Peyer's patch (tissue), 4 donors: ENCODE measurements at regions not wholly inside any gene's neighbourhood (a gene's known extent, or its start where the extent isn't known, plus 50 kb on each side); places are given as distances from the start of the nearest gene placed in this dataset.
A peak's percentile ranks its signal among the peaks of the same experiment; 100 is the strongest.

Source experiments
- DNase-seq, 3 donors: peaks; one replicate each; pipeline ENCODE4 v3.0.0-alpha.2; 2017 to 2019
- H3K27ac ChIP-seq, 4 donors: fragments of 200-600 bp; sonication (generic); one replicate each; pipeline ENCODE4 v1.5.1; 2016 to 2019
- H3K27me3 ChIP-seq, 2 donors: fragments of 200-600 bp; sonication (generic); one replicate each; pipeline ENCODE4 v1.5.1; 2019
- H3K36me3 ChIP-seq, 3 donors: fragments of 200-600 bp; sonication (generic); one replicate each; pipeline ENCODE4 v1.5.1; 2016 to 2019
- H3K4me1 ChIP-seq, 4 donors: fragments of 200-600 bp; sonication (generic); one replicate each; pipeline ENCODE4 v1.5.1; 2016 to 2019
- H3K4me3 ChIP-seq, 4 donors: fragments of 200-600 bp; sonication (generic); 1 replicate in 3 of 4; 2 replicates in 1 of 4; pipeline ENCODE4 v1.5.1; 2016 to 2019; ENCODE audit warnings: mild to moderate bottlenecking in 1 of 4
- H3K9me3 ChIP-seq, 4 donors: fragments of 200-600 bp; sonication (generic); one replicate each; pipeline ENCODE4 v1.5.1; 2016 to 2019; ENCODE audit warnings: mild to moderate bottlenecking in 1 of 4
- POLR2A ChIP-seq, 2 donors: fragments of 450-650 bp; IDR thresholded peaks; one replicate each; pipeline ENCODE4 v1.5.1; 2017; ENCODE audit warnings: antibody characterized with exemption in 2 of 2, mild to moderate bottlenecking in 2 of 2, moderate library complexity in 2 of 2
- TF ChIP-seq, protein P1 (sequence below), 6 experiments: fragments of 450-650 bp in 4 of 6; fragments of 200-600 bp in 2 of 6; sonication (generic) in 1 of 6; IDR thresholded peaks; one replicate each; pipeline ENCODE4 v1.5.1; 2017 to 2019; ENCODE audit warnings: antibody characterized with exemption in 6 of 6, mild to moderate bottlenecking in 3 of 6, moderate library complexity in 1 of 6

- DNase-seq, result no peak
- Histone ChIP-seq H3K4me1 (no peaks in the 10 kb centered on the region), H3K36me3 (no peaks in the 10 kb centered on the region), H3K27ac (no peak overlapping the region), H3K27me3 (no peaks in the 10 kb centered on the region), H3K4me3 (no peak overlapping the region), H3K9me3 (peaks cover 0 to 6% (median 0%) of the 10 kb centered on the region in 4 donors)
- no peak for TF ChIP-seq POLR2A (IDR thresholded peaks at IDR 0.05)
Measured at GRCh38 chr9:16236311-16236710, 634.2 kb downstream of the BNC2 start.

- DNase-seq, result no peak
- TF ChIP-seq, protein P1, sequence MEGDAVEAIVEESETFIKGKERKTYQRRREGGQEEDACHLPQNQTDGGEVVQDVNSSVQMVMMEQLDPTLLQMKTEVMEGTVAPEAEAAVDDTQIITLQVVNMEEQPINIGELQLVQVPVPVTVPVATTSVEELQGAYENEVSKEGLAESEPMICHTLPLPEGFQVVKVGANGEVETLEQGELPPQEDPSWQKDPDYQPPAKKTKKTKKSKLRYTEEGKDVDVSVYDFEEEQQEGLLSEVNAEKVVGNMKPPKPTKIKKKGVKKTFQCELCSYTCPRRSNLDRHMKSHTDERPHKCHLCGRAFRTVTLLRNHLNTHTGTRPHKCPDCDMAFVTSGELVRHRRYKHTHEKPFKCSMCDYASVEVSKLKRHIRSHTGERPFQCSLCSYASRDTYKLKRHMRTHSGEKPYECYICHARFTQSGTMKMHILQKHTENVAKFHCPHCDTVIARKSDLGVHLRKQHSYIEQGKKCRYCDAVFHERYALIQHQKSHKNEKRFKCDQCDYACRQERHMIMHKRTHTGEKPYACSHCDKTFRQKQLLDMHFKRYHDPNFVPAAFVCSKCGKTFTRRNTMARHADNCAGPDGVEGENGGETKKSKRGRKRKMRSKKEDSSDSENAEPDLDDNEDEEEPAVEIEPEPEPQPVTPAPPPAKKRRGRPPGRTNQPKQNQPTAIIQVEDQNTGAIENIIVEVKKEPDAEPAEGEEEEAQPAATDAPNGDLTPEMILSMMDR (IDR thresholded peaks at IDR 0.05), result no peak
- no peak for TF ChIP-seq POLR2A (IDR thresholded peaks at IDR 0.05)
- H3K4me1 ChIP-seq, result no peaks in the 10 kb centered on the region
- no peak overlapping the region for H3K4me3 ChIP-seq
- H3K9me3 ChIP-seq, result peaks cover 0 to 6% (median 0%) of the 10 kb centered on the region in 4 donors
- no peaks in the 10 kb centered on the region for H3K27me3 ChIP-seq
- no peak overlapping the region for H3K27ac ChIP-seq
- H3K36me3 ChIP-seq, result no peaks in the 10 kb centered on the region
Measured at GRCh38 chr9:16236882-16237281, 633.6 kb downstream of the BNC2 start.

DNA sequence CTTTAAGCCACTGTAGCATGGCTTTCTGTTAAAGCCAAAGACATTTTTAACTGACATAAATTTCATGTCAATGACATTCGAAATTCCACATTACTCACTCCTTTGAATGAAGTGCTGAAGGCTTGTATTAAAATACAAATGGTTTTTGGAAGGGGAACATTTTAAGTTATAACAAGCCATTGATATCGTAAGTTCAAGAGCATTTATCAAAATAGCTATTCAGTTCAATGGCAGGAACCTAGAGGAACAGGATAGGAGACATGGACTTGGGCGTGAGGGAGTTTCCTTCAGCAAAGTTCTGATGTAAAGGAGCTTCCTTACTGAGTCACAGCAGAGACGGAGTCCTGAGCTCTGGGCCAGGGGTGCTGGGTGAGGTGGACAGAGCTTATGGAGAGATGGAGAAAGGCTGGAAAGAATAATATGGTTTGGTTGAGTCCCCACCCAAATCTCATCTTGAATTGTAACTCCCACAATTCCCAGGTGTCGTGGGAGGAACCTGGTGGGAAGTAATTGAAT is 631.8 kb downstream of the BNC2 start:
- TF ChIP-seq POLR2A (IDR thresholded peaks at IDR 0.05), result no peak
- TF ChIP-seq, protein P1 (IDR thresholded peaks at IDR 0.05), result no peak
- Histone ChIP-seq H3K27ac (no peak overlapping the region), H3K9me3 (peaks cover 0 to 6% (median 0%) of the 10 kb centered on the region in 4 donors), H3K4me3 (no peak overlapping the region), H3K27me3 (no peaks in the 10 kb centered on the region), H3K36me3 (no peaks in the 10 kb centered on the region), H3K4me1 (no peaks in the 10 kb centered on the region)
- DNase-seq, result no peak

GRCh38 chr9:16241231-16241630 is 629.2 kb downstream of the BNC2 start:
- no peaks in the 10 kb centered on the region for H3K27me3 ChIP-seq
- H3K36me3 ChIP-seq, result no peaks in the 10 kb centered on the region
- H3K4me3 ChIP-seq, result no peak overlapping the region
- TF ChIP-seq, protein P1 (IDR thresholded peaks at IDR 0.05), result no peak
- no peak for TF ChIP-seq POLR2A (IDR thresholded peaks at IDR 0.05)
- no peak overlapping the region for H3K27ac ChIP-seq
- no peak for DNase-seq
- no peaks in the 10 kb centered on the region for H3K4me1 ChIP-seq
- H3K9me3 ChIP-seq, result no peaks in the 10 kb centered on the region

DNA sequence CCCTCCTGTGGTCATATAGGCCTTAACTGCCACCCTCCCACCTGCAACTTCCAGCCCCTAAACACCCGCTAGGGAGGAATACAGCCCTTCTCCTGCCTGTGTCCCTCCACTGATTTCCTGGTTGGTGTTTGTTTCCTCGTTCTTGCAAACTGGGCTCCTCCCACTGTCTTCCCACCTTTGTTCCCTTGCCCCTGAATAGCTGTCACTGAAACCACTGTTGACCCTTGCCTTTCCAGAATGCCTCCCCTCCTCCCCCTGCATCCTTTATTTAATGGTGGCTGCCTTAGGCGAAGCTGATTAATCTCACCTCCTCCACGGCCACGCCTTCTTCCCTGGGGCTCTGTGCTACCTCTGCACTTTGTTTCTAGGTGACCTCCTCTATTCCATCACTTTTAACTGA is 626.7 kb downstream of the BNC2 start:
- H3K4me3 ChIP-seq, result no peak overlapping the region
- no peaks in the 10 kb centered on the region for H3K27me3 ChIP-seq
- TF ChIP-seq, protein P1 (IDR thresholded peaks at IDR 0.05), result no peak
- no peak for TF ChIP-seq POLR2A (IDR thresholded peaks at IDR 0.05)
- H3K9me3 ChIP-seq, result no peaks in the 10 kb centered on the region
- peak overlapping the region in 1 of 4 donors; percentile 0 for H3K27ac ChIP-seq
- no peaks in the 10 kb centered on the region for H3K36me3 ChIP-seq
- H3K4me1 ChIP-seq, result peaks cover 0 to 5% (median 0%) of the 10 kb centered on the region in 4 donors
- DNase-seq, result no peak

DNA sequence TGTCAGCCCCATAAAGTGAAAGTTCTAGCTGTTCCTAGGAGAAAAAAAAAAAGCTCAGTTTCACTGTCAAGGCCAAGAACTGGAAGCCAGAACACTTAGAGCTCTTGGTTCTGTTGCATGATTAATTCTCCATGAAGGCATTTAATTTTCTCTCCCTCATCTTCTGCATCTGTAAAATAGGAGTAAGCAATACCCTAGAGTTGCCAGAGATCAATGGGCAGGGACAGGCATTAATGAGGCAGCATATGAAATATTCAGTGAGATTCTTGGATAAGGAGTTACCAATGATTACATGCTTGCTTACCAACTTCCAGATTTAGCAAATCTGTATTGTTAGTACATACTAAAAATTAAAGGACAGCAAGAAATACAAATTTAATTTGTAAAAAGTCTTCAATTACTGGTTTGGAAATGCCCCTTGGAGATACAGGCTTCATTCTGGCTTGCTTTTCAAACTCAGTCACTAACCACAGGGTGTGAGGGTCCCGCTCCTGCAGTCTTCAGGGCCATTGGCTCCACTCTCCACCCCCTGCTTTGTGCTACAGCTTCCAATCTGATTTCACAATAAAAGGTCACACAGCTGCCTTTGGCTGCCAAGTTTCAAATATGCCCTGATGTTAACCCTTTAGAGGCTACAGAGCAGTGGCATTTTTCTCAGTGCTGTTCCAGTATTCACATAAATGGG is 624.6 kb downstream of the BNC2 start:
- Histone ChIP-seq H3K27ac (no peak overlapping the region), H3K9me3 (no peaks in the 10 kb centered on the region), H3K4me1 (peaks cover 0 to 5% (median 0%) of the 10 kb centered on the region in 4 donors), H3K27me3 (no peaks in the 10 kb centered on the region), H3K36me3 (no peaks in the 10 kb centered on the region), H3K4me3 (no peak overlapping the region)
- TF ChIP-seq, protein P1 (IDR thresholded peaks at IDR 0.05), result no peak
- no peak for TF ChIP-seq POLR2A (IDR thresholded peaks at IDR 0.05)
- no peak for DNase-seq
